Stomach smooth muscle (tissue), 2 donors: ENCODE measurements at regions not wholly inside any gene's neighbourhood (a gene's known extent, or its start where the extent isn't known, plus 50 kb on each side); places are given as distances from the start of the nearest gene placed in this dataset.

Experiments
- H3K27ac ChIP-seq: one replicate; pipeline ENCODE4 v1.7.0; 2013; ENCODE audit warnings: mild to moderate bottlenecking, low read length, inconsistent platforms
- H3K27me3 ChIP-seq, 2 donors: one replicate each; pipeline ENCODE4 v1.7.0; 2013; ENCODE audit warnings: low read length in 2 of 2; ENCODE audit not compliant: insufficient read depth in 2 of 2, control insufficient read depth in 1 of 2
- H3K36me3 ChIP-seq, 2 donors: one replicate each; pipeline ENCODE4 v1.7.0; 2013; ENCODE audit warnings: low read length in 2 of 2; ENCODE audit not compliant: control insufficient read depth in 2 of 2, insufficient read depth in 2 of 2
- H3K4me1 ChIP-seq: one replicate; pipeline ENCODE4 v1.7.0; 2013; ENCODE audit warnings: low read length; ENCODE audit not compliant: control insufficient read depth, insufficient read depth
- H3K4me3 ChIP-seq, 2 donors: one replicate each; pipeline ENCODE4 v1.7.0; 2013; ENCODE audit warnings: low read length in 2 of 2
- H3K9ac ChIP-seq, 2 donors: one replicate each; pipeline ENCODE4 v1.7.0; 2013; ENCODE audit warnings: low read length in 2 of 2, mild to moderate bottlenecking in 1 of 2
- H3K9me3 ChIP-seq, 2 donors: one replicate each; pipeline ENCODE4 v1.7.0; 2013; ENCODE audit warnings: low read length in 2 of 2; ENCODE audit not compliant: control insufficient read depth in 2 of 2
- donor health status: healthy.
- donor health status: Pancreatic carcinoma.

DNA sequence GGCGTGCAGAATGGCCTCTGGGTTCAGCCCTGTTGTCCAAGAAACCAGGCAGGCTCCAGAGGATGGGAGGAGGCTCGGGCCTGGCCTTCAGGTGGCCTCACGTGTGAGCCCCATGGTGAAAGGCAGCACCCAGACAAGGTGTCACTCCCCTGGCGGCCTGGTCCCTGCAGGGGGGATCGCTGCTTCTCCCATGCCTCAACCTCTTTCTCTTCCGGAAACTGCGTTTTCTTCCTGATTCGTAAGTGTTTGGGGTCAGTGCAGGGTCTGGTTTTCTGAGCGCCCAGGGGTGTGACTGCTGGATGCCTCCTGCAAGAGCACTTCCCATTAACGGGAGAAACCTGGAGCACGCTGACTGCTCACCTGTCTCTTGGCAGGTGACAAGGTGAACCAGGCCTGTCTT lies 70.0 kb upstream of the CIBAR2 start:
- no peak overlapping the region for H3K9ac ChIP-seq
- H3K9me3 ChIP-seq = peaks cover 4 to 5% of the 10 kb centered on the region in 2 donors
- H3K27ac ChIP-seq = no peak overlapping the region
- no peaks in the 10 kb centered on the region for H3K27me3 ChIP-seq
- peaks cover 11% of the 10 kb centered on the region for H3K4me1 ChIP-seq
- H3K4me3 ChIP-seq = no peak overlapping the region
- H3K36me3 ChIP-seq = peaks cover 0 to 3% of the 10 kb centered on the region in 2 donors

DNA sequence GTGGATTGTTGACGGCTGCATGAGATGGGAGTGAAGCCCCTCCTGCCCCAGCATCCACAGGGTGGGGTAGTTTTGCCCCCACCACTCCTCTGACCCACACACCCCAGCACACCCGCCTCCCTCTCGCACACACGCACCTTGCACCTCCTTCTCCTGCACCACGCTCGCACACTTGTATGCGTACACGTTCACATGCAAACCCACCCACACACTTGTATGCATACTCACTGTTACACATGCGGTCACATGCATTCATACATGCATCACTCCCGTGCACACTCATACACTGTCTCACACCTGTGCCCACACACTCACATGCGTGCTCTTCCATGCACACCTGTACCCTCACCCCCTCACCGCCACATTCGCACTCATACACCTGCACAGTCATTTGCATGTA lies 70.5 kb upstream of the CIBAR2 start:
- Histone ChIP-seq H3K4me3 (no peak overlapping the region), H3K27me3 (no peaks in the 10 kb centered on the region), H3K4me1 (peaks cover 6% of the 10 kb centered on the region), H3K27ac (no peak overlapping the region), H3K9ac (no peak overlapping the region), H3K9me3 (peaks cover 4 to 5% of the 10 kb centered on the region in 2 donors), H3K36me3 (peaks cover 0 to 3% of the 10 kb centered on the region in 2 donors)

DNA sequence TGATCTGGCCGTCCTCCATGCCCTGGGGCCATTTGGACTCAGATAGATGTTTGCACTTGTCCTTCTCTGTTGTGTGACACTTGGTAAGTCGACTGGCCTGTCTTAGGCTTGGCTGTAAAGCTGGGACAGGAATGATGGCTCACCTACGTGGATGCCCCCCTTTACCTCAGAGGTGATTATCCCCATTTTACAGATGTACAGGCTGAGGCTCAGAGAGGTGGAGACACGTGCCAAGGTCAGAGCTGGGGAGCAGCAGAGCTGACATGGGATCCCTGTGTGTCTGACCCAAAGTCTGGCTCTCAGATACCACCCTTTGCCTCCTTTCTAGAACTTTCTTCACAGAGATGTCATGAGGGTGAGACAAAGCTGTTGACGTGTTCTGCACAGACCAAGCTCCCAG lies 71.3 kb upstream of the CIBAR2 start:
- Histone ChIP-seq H3K4me1 (peaks cover 4% of the 10 kb centered on the region), H3K9me3 (peaks cover 4 to 5% of the 10 kb centered on the region in 2 donors), H3K27me3 (no peaks in the 10 kb centered on the region), H3K4me3 (no peak overlapping the region), H3K27ac (no peak overlapping the region), H3K9ac (no peak overlapping the region), H3K36me3 (peaks cover 0 to 3% of the 10 kb centered on the region in 2 donors)

DNA sequence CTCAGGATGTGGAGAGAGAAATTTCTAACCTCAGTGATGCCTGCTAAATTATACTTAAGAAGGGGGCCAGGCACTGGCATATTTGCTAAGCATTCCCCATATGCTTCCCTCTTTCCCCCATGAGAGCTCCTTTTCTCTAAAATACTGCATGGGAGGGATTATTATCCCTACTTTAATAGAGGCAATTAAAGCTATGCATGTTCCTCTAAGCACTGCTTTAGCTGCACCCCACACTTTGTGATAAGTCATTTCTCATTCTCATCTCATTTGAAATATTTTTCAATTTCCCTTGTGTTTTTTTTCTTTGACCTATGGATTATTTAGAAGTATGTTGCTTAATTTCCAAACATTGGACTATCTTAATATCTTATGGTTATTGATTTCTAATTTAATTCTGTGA lies 72.1 kb upstream of the CIBAR2 start:
- Histone ChIP-seq H3K9me3 (peaks cover 4 to 5% of the 10 kb centered on the region in 2 donors), H3K27me3 (no peaks in the 10 kb centered on the region), H3K27ac (no peak overlapping the region), H3K9ac (no peak overlapping the region), H3K4me1 (peaks cover 4% of the 10 kb centered on the region), H3K36me3 (peaks cover 0 to 3% of the 10 kb centered on the region in 2 donors), H3K4me3 (no peak overlapping the region)

DNA sequence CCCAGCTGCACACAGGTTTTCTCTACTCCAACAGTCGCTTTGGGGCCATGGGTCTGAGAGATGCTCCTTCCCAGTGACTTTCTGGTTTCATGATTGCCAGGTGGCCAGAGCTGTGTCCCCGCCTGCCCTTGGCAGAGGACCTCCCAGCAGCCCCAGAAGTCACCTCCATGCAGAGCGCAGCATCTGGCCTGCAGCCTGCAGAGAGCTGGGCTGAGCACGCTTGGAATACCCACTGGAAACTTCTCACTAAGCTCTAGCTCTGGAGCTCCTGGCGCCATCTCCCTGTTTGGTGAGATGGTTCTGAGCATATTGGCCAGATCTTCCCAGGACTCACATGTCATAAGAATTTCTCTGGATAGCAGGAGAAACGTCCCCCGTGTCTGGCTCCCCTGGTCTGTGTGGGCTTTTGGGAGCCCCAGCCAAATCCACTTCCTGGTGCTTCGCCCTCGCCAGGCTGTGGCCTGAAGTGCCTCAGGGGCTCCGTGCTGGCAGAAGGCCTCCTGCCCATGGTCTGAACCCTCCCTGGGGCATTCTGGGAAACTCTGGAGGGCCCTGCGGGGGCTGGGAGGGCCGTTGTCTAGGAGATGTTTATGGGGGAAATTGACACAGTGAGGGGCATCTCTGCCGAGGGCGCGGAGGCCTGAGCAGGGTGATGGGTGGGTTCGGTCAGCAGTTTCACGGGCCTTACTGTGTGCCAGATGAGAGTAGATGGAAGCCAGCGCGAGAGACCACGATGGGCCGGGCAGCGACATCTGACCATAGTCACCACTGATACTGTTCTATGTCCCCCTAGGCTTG lies 73.2 kb upstream of the CIBAR2 start:
- Histone ChIP-seq H3K36me3 (peaks cover 0 to 3% of the 10 kb centered on the region in 2 donors), H3K27ac (no peak overlapping the region), H3K9ac (no peak overlapping the region), H3K27me3 (no peaks in the 10 kb centered on the region), H3K4me3 (no peak overlapping the region), H3K4me1 (peaks cover 4% of the 10 kb centered on the region), H3K9me3 (peaks cover 4 to 5% of the 10 kb centered on the region in 2 donors)

DNA sequence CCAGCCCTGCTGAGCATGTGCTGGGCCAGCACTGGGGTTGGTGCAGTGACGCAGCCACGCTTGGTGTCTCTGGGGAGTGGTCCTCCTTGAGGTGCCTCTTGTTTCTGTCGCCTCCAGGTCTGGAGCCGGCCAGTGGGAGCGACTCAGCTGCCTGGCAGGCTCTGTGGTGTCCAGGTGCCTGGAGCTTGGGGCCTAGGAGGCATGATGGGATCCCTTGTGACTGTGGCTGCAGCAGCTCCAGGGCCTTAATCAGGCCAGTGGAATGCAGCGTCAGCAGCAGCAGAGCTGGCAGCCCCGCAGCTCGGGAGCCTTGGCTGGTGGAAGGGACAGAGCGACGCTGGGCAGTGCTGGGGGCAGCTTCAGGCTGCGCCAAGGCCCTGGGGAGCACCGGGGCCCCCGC lies 74.7 kb upstream of the CIBAR2 start:
- Histone ChIP-seq H3K36me3 (peaks cover 0 to 3% of the 10 kb centered on the region in 2 donors), H3K4me3 (no peak overlapping the region), H3K4me1 (peaks cover 4% of the 10 kb centered on the region), H3K27ac (no peak overlapping the region), H3K9me3 (peaks cover 4 to 5% of the 10 kb centered on the region in 2 donors), H3K27me3 (no peaks in the 10 kb centered on the region), H3K9ac (no peak overlapping the region)

DNA sequence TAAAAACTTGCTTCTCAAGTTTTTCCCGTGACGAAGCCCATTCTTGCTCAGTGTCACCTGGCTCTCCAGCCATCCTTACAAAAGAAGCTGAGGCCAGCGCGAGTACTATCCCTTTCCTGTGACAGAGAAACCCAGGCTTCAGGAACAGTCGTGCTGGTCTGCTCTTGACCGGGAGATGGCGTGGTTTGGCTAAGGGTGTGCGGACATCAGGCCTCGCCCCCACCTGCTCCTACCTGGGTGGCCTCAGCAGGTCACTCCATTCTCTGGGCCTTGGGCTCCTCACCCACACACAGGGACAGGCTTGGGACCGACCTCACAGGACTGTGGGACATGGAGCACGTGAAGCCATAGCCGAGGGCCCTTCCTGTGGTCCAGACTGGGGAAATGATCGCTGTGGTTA lies 75.2 kb upstream of the CIBAR2 start:
- no peak overlapping the region for H3K4me3 ChIP-seq
- no peaks in the 10 kb centered on the region for H3K27me3 ChIP-seq
- H3K9me3 ChIP-seq = peaks cover 4 to 5% of the 10 kb centered on the region in 2 donors
- no peak overlapping the region for H3K9ac ChIP-seq
- no peak overlapping the region for H3K27ac ChIP-seq
- peaks cover 0 to 3% of the 10 kb centered on the region in 2 donors for H3K36me3 ChIP-seq
- peaks cover 7% of the 10 kb centered on the region for H3K4me1 ChIP-seq

DNA sequence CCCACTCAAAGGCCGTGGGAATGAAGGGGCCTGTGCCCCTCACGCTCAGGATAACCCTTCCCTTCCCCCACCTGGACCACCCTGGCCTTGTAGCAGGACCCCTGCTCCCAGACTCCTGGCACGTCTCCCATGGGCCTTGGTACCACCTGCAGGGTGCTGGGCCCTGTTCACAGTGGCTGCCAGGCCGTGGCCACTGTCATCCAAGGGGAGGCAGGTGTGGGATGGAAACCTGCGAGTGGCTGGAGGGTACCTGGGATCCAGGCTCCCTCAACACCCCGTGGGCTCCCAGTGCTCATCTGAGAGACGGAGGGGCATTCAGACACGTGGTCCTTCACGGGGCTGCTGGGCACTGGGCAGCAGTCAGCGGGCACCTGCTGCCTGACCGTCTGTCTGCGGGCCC lies 75.6 kb upstream of the CIBAR2 start:
- H3K27ac ChIP-seq = no peak overlapping the region
- H3K9ac ChIP-seq = no peak overlapping the region
- H3K4me3 ChIP-seq = no peak overlapping the region
- peaks cover 11% of the 10 kb centered on the region for H3K4me1 ChIP-seq
- H3K27me3 ChIP-seq = no peaks in the 10 kb centered on the region
- peaks cover 0 to 3% of the 10 kb centered on the region in 2 donors for H3K36me3 ChIP-seq
- H3K9me3 ChIP-seq = peaks cover 4 to 5% of the 10 kb centered on the region in 2 donors

DNA sequence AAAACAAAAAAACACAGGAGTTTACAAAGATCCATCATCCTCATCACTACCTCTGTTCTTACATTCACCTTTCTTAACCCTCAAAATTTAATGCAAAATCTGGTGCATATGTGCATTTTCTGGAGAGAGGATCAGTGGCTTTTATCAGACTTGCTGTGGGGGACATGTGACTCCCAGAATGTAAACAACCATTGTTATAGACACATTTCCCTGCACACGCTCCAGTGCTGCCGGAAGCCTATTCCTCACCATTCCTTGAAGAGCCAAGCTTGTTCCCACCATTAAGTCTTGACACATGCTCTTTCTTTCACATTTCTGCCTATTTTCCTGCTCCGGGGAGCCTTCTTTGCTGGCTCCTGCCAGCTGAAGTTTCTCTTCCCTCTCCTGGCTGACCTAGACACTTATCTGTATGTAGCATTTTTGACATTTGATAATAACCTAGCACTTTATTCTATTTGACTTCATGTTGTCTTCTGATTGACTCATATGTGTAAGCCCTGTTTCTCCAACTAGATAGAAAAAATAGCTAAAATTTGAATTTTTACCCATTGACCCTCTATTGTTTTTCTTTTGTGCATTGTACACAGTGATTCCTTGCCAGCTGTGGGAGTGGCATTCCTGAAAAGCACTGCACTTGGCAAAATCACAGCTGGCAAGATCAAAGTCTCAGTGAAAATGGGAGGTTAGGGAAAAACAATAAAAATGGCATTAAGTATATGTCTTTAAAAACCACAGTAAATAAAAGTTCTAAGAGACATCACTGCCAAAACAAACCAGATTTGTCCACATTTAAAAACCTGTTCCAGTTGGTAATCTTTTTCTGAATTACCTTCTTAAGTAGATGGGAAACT lies 76.8 kb upstream of the CIBAR2 start:
- Histone ChIP-seq H3K4me3 (no peak overlapping the region), H3K27me3 (no peaks in the 10 kb centered on the region), H3K9ac (no peak overlapping the region), H3K9me3 (peaks cover 2 to 4% of the 10 kb centered on the region in 2 donors), H3K36me3 (peaks cover 0 to 3% of the 10 kb centered on the region in 2 donors), H3K4me1 (peaks cover 20% of the 10 kb centered on the region), H3K27ac (no peak overlapping the region)

DNA sequence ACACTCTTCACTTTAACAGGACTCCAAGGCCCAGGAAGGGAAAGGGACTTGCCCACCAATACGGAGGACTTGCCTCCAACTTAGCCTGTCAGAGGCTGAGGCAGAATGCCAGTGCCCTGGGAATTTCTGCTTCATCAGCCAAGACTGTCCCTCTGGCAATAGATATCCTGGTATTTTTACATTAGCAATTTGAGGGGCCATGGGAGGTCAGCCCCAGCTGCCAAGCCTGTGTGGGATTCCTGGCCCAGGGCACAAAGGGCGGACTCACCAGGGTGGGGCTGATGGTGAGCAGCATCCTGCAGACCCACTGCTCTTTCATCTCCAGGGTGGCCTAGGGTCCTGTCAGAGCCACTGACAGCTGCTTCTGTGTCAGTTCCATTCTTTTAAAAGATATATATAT lies 78.3 kb upstream of the CIBAR2 start:
- no peak overlapping the region for H3K4me3 ChIP-seq

More for the DNA sequence above, 78.3 kb upstream of the CIBAR2 start:
- H3K9me3 ChIP-seq = no peaks in the 10 kb centered on the region
- H3K4me1 ChIP-seq = peaks cover 33% of the 10 kb centered on the region
- H3K9ac ChIP-seq = no peak overlapping the region
- no peaks in the 10 kb centered on the region for H3K27me3 ChIP-seq
- no peaks in the 10 kb centered on the region for H3K36me3 ChIP-seq
- H3K27ac ChIP-seq = no peak overlapping the region
